Esophagus muscularis mucosa (tissue), 4 donors: ENCODE measurements at regions not wholly inside any gene's neighbourhood (a gene's known extent, or its start where the extent isn't known, plus 50 kb on each side); places are given as distances from the start of the nearest gene placed in this dataset.

Experiments used
- CTCF ChIP-seq, 3 experiments: fragments of 200-600 bp in 2 of 3; fragments of 450-650 bp in 1 of 3; sonication (generic) in 2 of 3; IDR thresholded peaks; one replicate each; pipeline ENCODE4 v1.5.1; 2017 to 2019; ENCODE audit warnings: antibody characterized with exemption in 3 of 3, mild to moderate bottlenecking in 2 of 3, moderate library complexity in 1 of 3
- EP300 ChIP-seq: sonication (generic); formaldehyde crosslinking; IDR thresholded peaks from one replicate; pipeline ENCODE4 v1.6.1; 2017; ENCODE audit warnings: antibody characterized with exemption
- POLR2A ChIP-seq: fragments of 450-650 bp; IDR thresholded peaks from one replicate; pipeline ENCODE4 v1.6.1; 2017; ENCODE audit warnings: antibody characterized with exemption, moderate library complexity, mild to moderate bottlenecking, low read depth
- POLR2AphosphoS5 ChIP-seq, 2 donors: sonication (generic); formaldehyde crosslinking; IDR thresholded peaks; one replicate each; pipeline ENCODE4 v1.6.1; 2017; ENCODE audit warnings: antibody characterized with exemption in 2 of 2

- no peak for TF ChIP-seq CTCF (IDR thresholded peaks at IDR 0.05)
- TF ChIP-seq POLR2AphosphoS5 (IDR thresholded peaks at IDR 0.05), result no peak
- TF ChIP-seq EP300, result no peak
- no peak for TF ChIP-seq POLR2A
These were observed 66.4 kb upstream of the DAB2 start for GRCh38 chr5:39491210-39491609.
